HG03457 (cell line): ENCODE measurements at regions not wholly inside any gene's neighbourhood (a gene's known extent, or its start where the extent isn't known, plus 50 kb on each side); places are given as distances from the start of the nearest gene placed in this dataset.

Source experiments
- ATAC-seq: cut with Tn5 transposase; IDR thresholded peaks from one replicate; pipeline ENCODE4 v1.9.1; 2021; ENCODE audit warnings: moderate number of reproducible peaks; ENCODE audit not compliant: unreplicated experiment

GRCh38 chr18:77811503-77811902 lies 561.9 kb downstream of the GALR1 start:
- ATAC-seq = no peak

DNA sequence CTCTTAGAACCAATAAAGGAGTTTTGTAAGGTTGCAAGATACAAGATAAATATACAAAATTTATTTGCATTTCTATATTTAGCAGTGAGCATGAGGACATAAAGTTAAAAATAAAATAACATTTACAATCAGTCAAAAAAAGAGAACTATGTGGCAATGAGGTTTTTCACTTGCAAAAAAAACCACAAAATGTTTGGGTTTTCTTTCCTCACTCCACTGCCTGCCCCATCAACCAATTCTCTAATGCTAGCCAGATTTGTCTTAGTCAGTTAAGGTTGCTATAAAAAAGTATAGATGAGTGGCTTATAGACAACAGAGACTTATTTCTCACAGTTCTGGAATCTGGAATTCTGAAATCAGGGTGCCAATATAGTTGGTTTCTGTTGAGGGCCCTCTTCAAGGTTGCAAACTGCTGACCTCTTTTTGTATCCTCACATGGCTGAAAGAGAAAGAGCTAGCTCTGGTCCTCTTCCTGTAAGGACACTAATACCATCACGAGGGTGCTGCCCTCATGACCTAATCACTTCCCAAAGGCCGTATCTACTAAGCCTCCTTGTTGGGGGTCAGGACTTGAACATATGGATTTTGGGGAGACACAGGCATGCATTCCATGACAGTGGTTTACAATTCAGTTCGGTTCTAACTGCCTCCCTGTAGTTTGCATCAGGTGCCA lies 566.2 kb downstream of the GALR1 start:
- no peak for ATAC-seq

- ATAC-seq = no peak
Observed at GRCh38 chr18:77818328-77818727, 568.7 kb downstream of the GALR1 start.

- no peak for ATAC-seq
Observed at GRCh38 chr18:77820472-77820871, 570.8 kb downstream of the GALR1 start.

DNA sequence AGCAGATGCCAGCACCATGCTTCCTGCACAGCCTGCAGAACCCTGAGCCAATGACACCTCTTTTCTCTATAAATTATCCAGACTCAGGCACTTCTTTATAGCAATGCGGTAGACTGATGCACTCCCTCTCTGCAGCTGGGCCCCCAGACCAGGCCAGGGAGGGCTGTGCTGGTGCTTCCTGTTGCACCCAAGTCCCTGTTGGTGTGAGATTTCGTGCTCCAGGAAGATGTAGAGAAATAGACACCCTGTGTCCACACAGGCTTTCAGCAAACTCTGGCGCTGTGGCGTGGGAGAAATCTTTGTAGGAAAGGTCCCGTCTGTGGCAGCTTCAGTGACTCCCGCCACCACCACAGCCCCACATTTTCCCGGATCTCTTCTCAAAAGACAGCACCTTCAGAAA lies 572.2 kb downstream of the GALR1 start:
- ATAC-seq = no peak

DNA sequence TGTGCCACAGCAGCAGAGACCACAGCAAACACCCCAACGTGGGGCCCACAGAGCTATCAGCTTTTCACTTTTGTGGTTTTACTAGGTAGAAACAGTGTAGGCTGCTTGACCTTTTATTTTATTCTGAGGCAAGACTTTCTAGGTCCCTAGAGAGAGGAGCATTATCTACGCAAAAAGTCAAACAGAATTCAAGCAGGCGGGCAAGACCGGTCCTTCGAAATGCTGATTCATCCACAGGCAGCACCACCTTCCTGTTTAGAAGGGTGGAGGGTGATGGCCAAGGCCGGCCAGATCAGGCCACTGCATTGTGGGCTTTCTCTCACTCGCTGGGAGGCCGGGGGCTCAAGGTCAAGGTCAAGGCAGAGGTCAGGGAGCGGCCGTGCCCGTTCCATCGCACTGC lies 573.0 kb downstream of the GALR1 start:
- ATAC-seq = no peak

DNA sequence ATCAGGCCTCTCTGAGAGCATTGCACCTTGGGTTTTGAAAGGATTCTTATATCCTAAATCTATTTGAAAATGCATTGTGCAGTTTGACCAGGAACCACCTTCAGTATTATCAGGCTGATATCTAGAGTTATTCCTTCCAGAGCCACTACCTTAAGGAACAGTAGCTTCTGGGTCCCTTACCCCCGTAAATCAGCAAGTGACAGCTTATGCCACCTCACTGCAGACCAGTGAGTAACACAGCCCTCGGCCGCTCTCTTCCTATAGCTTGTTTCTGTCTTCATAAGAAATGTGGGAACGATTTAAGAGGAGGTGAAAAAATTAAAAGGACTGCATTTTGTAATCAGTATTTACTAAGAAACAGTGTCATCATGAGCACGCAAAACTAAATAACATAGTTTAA lies 584.2 kb downstream of the GALR1 start:
- ATAC-seq = no peak

DNA sequence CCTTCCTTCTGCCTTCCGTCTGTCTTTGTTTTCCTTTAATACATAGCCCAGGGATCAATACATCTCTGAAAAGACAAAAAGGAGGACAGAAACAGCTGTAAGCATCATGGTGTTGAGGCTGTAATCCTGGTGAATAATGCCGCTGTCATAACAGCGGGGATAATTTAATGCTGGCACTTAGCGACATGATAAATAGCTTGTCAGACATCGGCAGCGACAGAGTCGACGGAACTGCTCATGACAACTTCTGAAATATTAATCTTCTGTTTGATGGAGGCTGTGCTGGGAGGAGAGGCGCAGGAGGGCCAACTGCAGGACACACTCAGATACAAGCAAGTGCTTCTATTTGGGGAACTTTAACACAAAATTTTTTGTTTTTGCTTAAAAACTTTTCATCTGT lies 602.2 kb downstream of the GALR1 start:
- ATAC-seq = no peak

DNA sequence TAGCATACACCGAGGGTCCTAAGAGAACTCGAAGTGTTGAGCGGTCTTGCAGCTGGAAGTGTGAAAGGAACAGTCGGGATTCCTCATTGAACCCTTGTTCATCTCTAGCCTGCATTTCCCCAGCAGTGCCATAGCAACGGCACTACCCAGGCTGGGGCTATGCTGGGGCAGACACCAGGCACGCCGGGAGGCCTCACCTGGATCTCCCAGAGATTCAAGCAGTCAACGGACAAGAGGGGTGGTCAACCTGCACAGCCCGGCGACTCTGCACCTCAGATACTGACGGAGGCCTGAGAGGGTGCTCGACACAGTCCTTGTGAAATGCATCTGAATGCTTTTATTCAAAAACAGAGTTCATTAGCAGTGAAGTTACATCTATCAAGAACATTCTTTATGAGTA lies 604.2 kb downstream of the GALR1 start:
- ATAC-seq = no peak

GRCh38 chr18:77857678-77858655 lies 608.3 kb downstream of the GALR1 start:
- no peak for ATAC-seq

DNA sequence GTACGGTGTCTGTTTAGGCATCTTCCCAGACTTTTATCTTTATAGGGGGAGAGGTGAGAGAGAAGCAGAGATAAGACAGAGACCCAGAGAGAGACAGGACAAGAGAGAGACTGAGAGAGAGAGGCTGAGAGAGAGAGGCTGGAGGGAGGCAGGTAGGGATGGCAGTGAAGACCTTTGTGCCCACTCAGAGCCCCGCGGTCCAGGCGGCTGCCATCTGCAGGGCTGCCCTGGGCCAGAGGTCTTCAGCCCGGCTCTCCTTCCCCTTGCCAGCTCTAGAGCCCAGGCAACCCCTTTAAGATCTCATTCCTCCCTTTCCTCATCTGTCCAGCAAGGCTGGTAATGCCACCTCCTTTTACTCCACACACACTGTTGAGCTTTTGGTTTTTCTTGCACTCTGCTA lies 610.0 kb downstream of the GALR1 start:
- ATAC-seq = no peak

- ATAC-seq = no peak
Observed at GRCh38 chr18:77862066-77862757, 612.6 kb downstream of the GALR1 start.

DNA sequence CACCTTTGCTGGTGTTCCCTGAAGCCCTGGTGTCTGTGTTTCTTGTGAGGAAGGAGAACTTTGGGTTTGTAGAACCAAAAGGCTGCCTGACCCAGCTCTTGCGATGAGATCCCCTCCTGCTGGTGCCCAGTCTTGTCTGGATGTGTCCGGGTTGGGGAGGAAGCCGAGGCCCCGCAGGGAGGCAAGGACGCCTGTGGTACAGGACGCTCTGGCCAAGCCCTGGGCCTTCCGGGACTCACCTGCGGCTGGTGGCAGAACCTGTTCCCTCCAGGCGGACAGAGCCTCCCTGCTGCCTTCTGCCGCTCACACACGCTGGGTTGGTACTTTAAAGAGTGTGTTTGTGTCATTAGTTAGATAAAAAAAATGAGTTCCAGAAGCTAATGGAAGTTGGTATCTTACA lies 616.2 kb downstream of the GALR1 start:
- ATAC-seq = no peak

- no peak for ATAC-seq
Observed at GRCh38 chr18:77866351-77866750, 616.7 kb downstream of the GALR1 start.

DNA sequence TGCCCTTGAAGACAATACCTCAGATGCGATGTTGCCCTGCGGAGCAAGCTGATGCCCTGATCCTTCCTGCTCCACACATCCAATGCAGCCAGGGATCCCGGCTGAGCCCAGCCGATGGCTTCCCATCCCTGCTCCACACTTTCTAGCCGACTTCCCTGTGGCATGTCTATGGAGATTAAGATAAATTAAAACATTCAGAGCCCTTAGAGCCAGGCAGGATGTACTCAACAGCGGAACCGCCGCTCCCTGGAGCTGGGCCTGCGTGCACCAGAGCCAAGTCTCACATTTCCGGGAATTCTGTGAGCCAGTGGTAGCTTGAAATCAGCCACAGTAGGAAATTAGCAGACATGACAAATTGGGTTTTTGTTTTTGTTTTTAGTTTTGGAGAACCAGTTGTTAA lies 620.6 kb downstream of the GALR1 start:
- no peak for ATAC-seq

DNA sequence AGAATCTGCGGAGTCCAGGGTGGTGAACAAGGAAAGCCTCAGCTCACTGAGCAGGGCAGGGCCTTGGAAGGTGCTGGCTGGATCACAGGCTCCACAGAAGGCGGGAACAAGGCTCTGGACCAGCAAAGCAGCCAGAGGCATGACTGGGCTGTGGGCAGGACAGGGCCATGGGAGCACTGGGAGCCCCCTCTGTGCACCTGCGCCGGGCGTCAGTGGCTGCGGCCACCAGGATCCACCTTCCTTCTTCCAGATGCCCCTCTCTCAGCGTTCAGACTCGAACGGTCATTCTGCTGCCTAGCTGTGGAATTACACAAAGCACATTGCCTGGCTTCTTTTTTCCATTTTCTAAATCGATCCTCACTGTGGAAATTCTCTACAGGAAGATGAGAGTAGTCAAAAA lies 621.2 kb downstream of the GALR1 start:
- no peak for ATAC-seq

- ATAC-seq = no peak
Observed at GRCh38 chr18:77872166-77872565, 622.5 kb downstream of the GALR1 start.

DNA sequence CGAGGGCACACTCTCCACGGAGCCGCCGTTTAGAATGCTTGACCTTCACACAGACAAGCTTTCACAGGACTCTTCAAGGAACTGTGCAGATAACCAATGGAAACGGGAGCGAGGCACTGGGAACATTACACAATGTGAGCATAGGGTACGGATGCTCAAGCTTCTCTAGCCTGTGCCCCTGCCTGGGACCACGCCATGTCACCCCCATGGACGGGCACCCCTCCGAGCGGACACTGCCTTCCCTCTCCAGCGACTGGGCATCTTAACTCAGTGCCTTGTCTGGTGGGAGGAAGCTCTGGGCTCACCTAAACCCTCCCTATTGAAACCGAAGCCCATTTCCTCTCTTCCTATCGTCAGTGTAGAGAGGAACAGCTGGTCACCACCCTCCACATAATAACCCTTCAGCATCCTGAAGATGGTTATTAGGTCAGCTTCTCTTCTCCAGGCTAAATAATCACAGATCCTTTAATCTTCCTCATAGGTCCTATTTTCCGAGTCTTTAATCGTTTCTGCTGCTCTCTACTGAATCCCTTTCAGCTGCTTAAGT lies 626.7 kb downstream of the GALR1 start:
- no peak for ATAC-seq

GRCh38 chr18:77879829-77880228 lies 630.2 kb downstream of the GALR1 start:
- ATAC-seq = no peak

- no peak for ATAC-seq
Observed at GRCh38 chr18:77884454-77884853, 634.8 kb downstream of the GALR1 start.

- no peak for ATAC-seq
Observed at GRCh38 chr18:77894060-77894459, 644.4 kb downstream of the GALR1 start.
